Hepatocyte (in vitro differentiated cells): ENCODE measurements at regions not wholly inside any gene's neighbourhood (a gene's known extent, or its start where the extent isn't known, plus 50 kb on each side); places are given as distances from the start of the nearest gene placed in this dataset.

Source experiments
- CTCF ChIP-seq: fragments of 200-600 bp; sonication (generic); IDR thresholded peaks from 2 replicates; pipeline ENCODE4 v1.5.1; 2016; ENCODE audit warnings: antibody characterized with exemption, mild to moderate bottlenecking; ENCODE audit not compliant: poor library complexity
- EZH2 ChIP-seq: fragments of 200-600 bp; sonication (generic); IDR thresholded peaks from 2 replicates; pipeline ENCODE4 v1.6.1; 2016; ENCODE audit warnings: antibody characterized with exemption, mild to moderate bottlenecking, borderline replicate concordance

- no peak for TF ChIP-seq CTCF
- no peak for TF ChIP-seq EZH2
These were observed 146.1 kb upstream of the RPS23 start for GRCh38 chr5:82424211-82424610.
